Neural progenitor cell (in vitro differentiated cells): ENCODE measurements at regions not wholly inside any gene's neighbourhood (a gene's known extent, or its start where the extent isn't known, plus 50 kb on each side); places are given as distances from the start of the nearest gene placed in this dataset.

Experiments used
- DNase-seq: peaks from one replicate; pipeline ENCODE4 v3.0.0-alpha.2; 2016; ENCODE audit warnings: low spot score
- H2AFZ ChIP-seq: fragments of 200-600 bp; sonication (generic); replicated peaks from 2 replicates; pipeline ENCODE4 v1.6.1; 2016; ENCODE audit warnings: antibody characterized with exemption
- H3F3A ChIP-seq: fragments of 200-600 bp; sonication (generic); 2 replicates; pipeline ENCODE4 v1.6.1; 2016; ENCODE audit warnings: antibody characterized with exemption, low read depth
- H3K27ac ChIP-seq: fragments of 200-600 bp; sonication (generic); 2 replicates; pipeline ENCODE4 v1.5.1; 2016; ENCODE audit warnings: mild to moderate bottlenecking
- H3K27me3 ChIP-seq: fragments of 200-600 bp; sonication (generic); 2 replicates; pipeline ENCODE4 v1.6.1; 2016; ENCODE audit warnings: mild to moderate bottlenecking, moderate library complexity
- H3K36me3 ChIP-seq: fragments of 200-600 bp; sonication (generic); 2 replicates; pipeline ENCODE4 v1.5.1; 2016
- H3K4me1 ChIP-seq: fragments of 200-600 bp; sonication (generic); 2 replicates; pipeline ENCODE4 v1.6.1; 2016; ENCODE audit warnings: mixed run types
- H3K4me2 ChIP-seq: fragments of 200-600 bp; sonication (generic); 2 replicates; pipeline ENCODE4 v1.6.1; 2016
- H3K4me3 ChIP-seq: fragments of 200-600 bp; sonication (generic); 2 replicates; pipeline ENCODE4 v1.5.1; 2016
- H3K79me2 ChIP-seq: fragments of 200-600 bp; sonication (generic); 2 replicates; pipeline ENCODE4 v1.6.1; 2016; ENCODE audit warnings: low read depth
- H3K9ac ChIP-seq: fragments of 200-600 bp; sonication (generic); 2 replicates; pipeline ENCODE4 v1.6.1; 2016
- H3K9me3 ChIP-seq: fragments of 200-600 bp; sonication (generic); 2 replicates; pipeline ENCODE4 v1.5.1; 2016; ENCODE audit warnings: low read depth
- H4K20me1 ChIP-seq: fragments of 200-600 bp; sonication (generic); 2 replicates; pipeline ENCODE4 v1.6.1; 2016; ENCODE audit warnings: low read depth
- H3K27ac Mint-ChIP-seq: 3 replicates; pipeline ENCODE4 v1.8.0; 2021; ENCODE audit warnings: mixed read lengths
- H3K27me3 Mint-ChIP-seq: 2 replicates; pipeline ENCODE4 v1.8.0; 2022; ENCODE audit warnings: low read depth, mild to moderate bottlenecking, inconsistent platforms, moderate library complexity, mixed read lengths; ENCODE audit not compliant: insufficient read depth
- H3K36me3 Mint-ChIP-seq: 3 replicates; pipeline ENCODE4 v1.8.0; 2021; ENCODE audit warnings: mixed read lengths
- H3K4me1 Mint-ChIP-seq: 3 replicates; pipeline ENCODE4 v1.8.0; 2021; ENCODE audit warnings: mixed read lengths
- H3K4me3 Mint-ChIP-seq: 3 replicates; pipeline ENCODE4 v1.8.0; 2021; ENCODE audit warnings: mild to moderate bottlenecking, moderate library complexity, mixed read lengths
- H3K9me3 Mint-ChIP-seq: 3 replicates; pipeline ENCODE4 v1.8.0; 2020; ENCODE audit warnings: mixed read lengths
- CTCF ChIP-seq: fragments of 200-600 bp; sonication (generic); IDR thresholded peaks from 2 replicates; pipeline ENCODE4 v1.5.1; 2017; ENCODE audit warnings: antibody characterized with exemption, mild to moderate bottlenecking
- EZH2 ChIP-seq: fragments of 200-600 bp; sonication (generic); IDR thresholded peaks from 2 replicates; pipeline ENCODE4 v1.6.1; 2017; ENCODE audit warnings: antibody characterized with exemption, mild to moderate bottlenecking, moderate library complexity
- EZH2phosphoT487 ChIP-seq: fragments of 200-600 bp; sonication (generic); IDR thresholded peaks from 2 replicates; pipeline ENCODE4 v1.6.1; 2017; ENCODE audit warnings: antibody characterized with exemption

- H3K4me1 ChIP-seq: no peaks in the 10 kb centered on the region
- H3K36me3 ChIP-seq: no peaks in the 10 kb centered on the region
- Mint-ChIP-seq H3K27ac (no peak overlapping the region), H3K9me3 (peaks cover 12% of the 10 kb centered on the region), H3K36me3 (peaks cover 4% of the 10 kb centered on the region), H3K27me3 (peaks cover 2% of the 10 kb centered on the region), H3K4me3 (no peak overlapping the region), H3K4me1 (peaks cover 7% of the 10 kb centered on the region)
- no peak overlapping the region for H3K4me2 ChIP-seq
- no peak overlapping the region for H3K9ac ChIP-seq
- H3K4me3 ChIP-seq: no peak overlapping the region
- no peak for DNase-seq
- H3K27me3 ChIP-seq: no peaks in the 10 kb centered on the region
- no peak overlapping the region for H2AFZ ChIP-seq
- H3K27ac ChIP-seq: no peak overlapping the region
- H3K79me2 ChIP-seq: no peaks in the 10 kb centered on the region
- no peaks in the 10 kb centered on the region for H3F3A ChIP-seq
- H3K9me3 ChIP-seq: no peaks in the 10 kb centered on the region
- no peaks in the 10 kb centered on the region for H4K20me1 ChIP-seq
- no peak for TF ChIP-seq CTCF
Measured at GRCh38 chr13:83183439-83184149, 698.7 kb downstream of the SLITRK1 start.

- H3K27ac ChIP-seq: no peak overlapping the region
- no peaks in the 10 kb centered on the region for H3K4me1 ChIP-seq
- TF ChIP-seq EZH2 (no peak), CTCF (no peak), EZH2phosphoT487 (no peak)
- H3K27me3 ChIP-seq: no peaks in the 10 kb centered on the region
- no peaks in the 10 kb centered on the region for H4K20me1 ChIP-seq
- H2AFZ ChIP-seq: no peak overlapping the region
- no peaks in the 10 kb centered on the region for H3K9me3 ChIP-seq
- Mint-ChIP-seq H3K27me3 (peaks cover 2% of the 10 kb centered on the region), H3K27ac (no peak overlapping the region), H3K36me3 (peaks cover 3% of the 10 kb centered on the region), H3K4me1 (peaks cover 7% of the 10 kb centered on the region), H3K4me3 (no peak overlapping the region), H3K9me3 (peaks cover 7% of the 10 kb centered on the region)
- no peaks in the 10 kb centered on the region for H3F3A ChIP-seq
- no peaks in the 10 kb centered on the region for H3K36me3 ChIP-seq
- DNase-seq: no peak
- no peak overlapping the region for H3K9ac ChIP-seq
- H3K79me2 ChIP-seq: no peaks in the 10 kb centered on the region
- no peak overlapping the region for H3K4me2 ChIP-seq
- H3K4me3 ChIP-seq: no peak overlapping the region
Measured at GRCh38 chr13:83182845-83183244, 699.4 kb downstream of the SLITRK1 start.

- H3K4me1 ChIP-seq: no peaks in the 10 kb centered on the region
- no peak overlapping the region for H3K4me3 Mint-ChIP-seq
- H3K9ac ChIP-seq: no peak overlapping the region
- H3K27ac ChIP-seq: no peak overlapping the region
- peaks cover 7% of the 10 kb centered on the region for H3K4me1 Mint-ChIP-seq
- H3K4me3 ChIP-seq: no peak overlapping the region
- no peaks in the 10 kb centered on the region for H4K20me1 ChIP-seq
- no peaks in the 10 kb centered on the region for H3K79me2 ChIP-seq
- no peak for TF ChIP-seq EZH2phosphoT487
- H2AFZ ChIP-seq: no peak overlapping the region
- H3K9me3 ChIP-seq: no peaks in the 10 kb centered on the region
- H3K4me2 ChIP-seq: no peak overlapping the region
- H3K27me3 Mint-ChIP-seq: peaks cover 4% of the 10 kb centered on the region
- H3K36me3 ChIP-seq: no peaks in the 10 kb centered on the region
- H3K27ac Mint-ChIP-seq: no peak overlapping the region
- H3K9me3 Mint-ChIP-seq: no peaks in the 10 kb centered on the region
- no peaks in the 10 kb centered on the region for H3K27me3 ChIP-seq
- DNase-seq: no peak
- H3K36me3 Mint-ChIP-seq: no peaks in the 10 kb centered on the region
- H3F3A ChIP-seq: no peaks in the 10 kb centered on the region
Measured at GRCh38 chr13:83178008-83178407, 704.3 kb downstream of the SLITRK1 start.

GRCh38 chr13:83168590-83168989 is 713.7 kb downstream of the SLITRK1 start:
- no peak for TF ChIP-seq EZH2
- TF ChIP-seq EZH2phosphoT487: no peak
- TF ChIP-seq CTCF: no peak
- no peaks in the 10 kb centered on the region for H3K36me3 Mint-ChIP-seq
- peaks cover 2% of the 10 kb centered on the region for H3K27me3 Mint-ChIP-seq
- H4K20me1 ChIP-seq: no peaks in the 10 kb centered on the region
- H3K36me3 ChIP-seq: no peaks in the 10 kb centered on the region
- no peak overlapping the region for H3K4me3 ChIP-seq
- no peaks in the 10 kb centered on the region for H3K27me3 ChIP-seq
- H3K9me3 Mint-ChIP-seq: peaks cover 5% of the 10 kb centered on the region
- H3K4me3 Mint-ChIP-seq: no peak overlapping the region
- DNase-seq: no peak
- H3K9me3 ChIP-seq: no peaks in the 10 kb centered on the region
- H3K9ac ChIP-seq: no peak overlapping the region
- H3K27ac Mint-ChIP-seq: no peak overlapping the region
- H2AFZ ChIP-seq: no peak overlapping the region
- no peaks in the 10 kb centered on the region for H3K4me1 ChIP-seq
- no peaks in the 10 kb centered on the region for H3K79me2 ChIP-seq
- no peaks in the 10 kb centered on the region for H3K4me1 Mint-ChIP-seq
- H3K4me2 ChIP-seq: no peak overlapping the region
- H3K27ac ChIP-seq: no peak overlapping the region
- H3F3A ChIP-seq: no peaks in the 10 kb centered on the region
